ENCODE measurements at regions not wholly inside any gene's neighbourhood (a gene's known extent, or its start where the extent isn't known, plus 50 kb on each side); places are given as distances from the start of the nearest gene placed in this dataset.

- TF ChIP-seq TSHZ1 (tag by site-specific recombination; IDR thresholded peaks at IDR 0.05; ENCODE audit: borderline replicate concordance): no peak
- no peak for TF ChIP-seq ZNF548 (tag by site-specific recombination; IDR thresholded peaks at IDR 0.05)
- TF ChIP-seq GLIS1 (tag by site-specific recombination; IDR thresholded peaks at IDR 0.05): no peak
- no peak for TF ChIP-seq ZNF530 (tag by site-specific recombination; IDR thresholded peaks at IDR 0.05; ENCODE audit: low read depth)
- TF ChIP-seq KLF7 (tag by site-specific recombination; IDR thresholded peaks at IDR 0.05; ENCODE audit: borderline replicate concordance): no peak
- no peak for TF ChIP-seq MZF1 (tag by site-specific recombination; IDR thresholded peaks at IDR 0.05; ENCODE audit: borderline replicate concordance)
- no peak for TF ChIP-seq ZNF488 (tag by site-specific recombination; IDR thresholded peaks at IDR 0.05)
Measured at GRCh38 chr5:52015760-52016159, 632.5 kb downstream of the ISL1 start (continued).

- ChIA-PET POLR2A (no interaction called here), CTCF (interaction anchor here (1.3 kb wide), 1 partner anchor 10 kb away, joined by 4 read pairs; no protein-coding TSS in a partner anchor)
- no peak overlapping the region for H3K4me3 ChIP-seq (ENCODE audit: low read depth, low read length)
- no peak for TF ChIP-seq BCL6B (tag by site-specific recombination; IDR thresholded peaks at IDR 0.05)
- no peak for TF ChIP-seq ZNF398 (tag by site-specific recombination; IDR thresholded peaks at IDR 0.05)
- TF ChIP-seq MYNN (tag by site-specific recombination; IDR thresholded peaks at IDR 0.05; ENCODE audit: borderline replicate concordance): no peak
- TF ChIP-seq ZBTB7A (tag by site-specific recombination; IDR thresholded peaks at IDR 0.05; ENCODE audit: low read depth): no peak
- TF ChIP-seq ZNF473 (tag by site-specific recombination; IDR thresholded peaks at IDR 0.05): no peak
- no peak for TF ChIP-seq ZNF404 (tag by site-specific recombination; IDR thresholded peaks at IDR 0.05)
- TF ChIP-seq MEIS1 (CRISPR knock-in tag; IDR thresholded peaks at IDR 0.05; ENCODE audit: borderline replicate concordance): no peak
- TF ChIP-seq GLI2 (tag by site-specific recombination; IDR thresholded peaks at IDR 0.05; ENCODE audit: borderline replicate concordance, low read depth): no peak
- TF ChIP-seq ZNF140 (tag by site-specific recombination; IDR thresholded peaks at IDR 0.05): no peak
- TF ChIP-seq ZFP69B (tag by site-specific recombination; IDR thresholded peaks at IDR 0.05): no peak
- TF ChIP-seq ZNF639 (tag by site-specific recombination; IDR thresholded peaks at IDR 0.05): no peak
- no peak for TF ChIP-seq ZNF138 (tag by site-specific recombination; IDR thresholded peaks at IDR 0.05; ENCODE audit: borderline replicate concordance)
- TF ChIP-seq ZNF837 (tag by site-specific recombination; IDR thresholded peaks at IDR 0.05): no peak
- TF ChIP-seq ZNF280C (tag by site-specific recombination; IDR thresholded peaks at IDR 0.05): no peak
- TF ChIP-seq ZNF670 (tag by site-specific recombination; IDR thresholded peaks at IDR 0.05; ENCODE audit: low read depth): no peak
- no peak for TF ChIP-seq FEZF1 (tag by site-specific recombination; IDR thresholded peaks at IDR 0.05)
- TF ChIP-seq KLF17 (tag by site-specific recombination; IDR thresholded peaks at IDR 0.05): no peak
- TF ChIP-seq ZNF24 (tag by site-specific recombination; IDR thresholded peaks at IDR 0.05): no peak
- H3K9me3 ChIP-seq (ENCODE audit: control insufficient read depth, insufficient read depth, low read depth, low read length): no peaks in the 10 kb centered on the region
- H3K4me1 ChIP-seq (ENCODE audit: control insufficient read depth, insufficient read depth, low read length): no peaks in the 10 kb centered on the region
- no peaks in the 10 kb centered on the region for H3K36me3 ChIP-seq (ENCODE audit: control insufficient read depth in 2 of 2, insufficient read depth in 1 of 2, low read length in 2 of 2)
- H3K27ac ChIP-seq (ENCODE audit: extremely low read depth, low read depth, low read length): no peak overlapping the region
Measured at GRCh38 chr5:52017567-52017966, 634.3 kb downstream of the ISL1 start.

Measured in HEK293 (cell line).